Globus pallidus (tissue), 1 donor: ENCODE measurements at regions not wholly inside any gene's neighbourhood (a gene's known extent, or its start where the extent isn't known, plus 50 kb on each side); places are given as distances from the start of the nearest gene placed in this dataset.
"Not testable (repeated sequence)": the region's sequence is repeated elsewhere in the genome, so short reads cannot be mapped to it uniquely, and the experiment has no call there.

Experiments used
- DNase-seq: peaks from one replicate; pipeline ENCODE4 v3.0.0-alpha.2; 2015; ENCODE audit warnings: low spot score

DNA sequence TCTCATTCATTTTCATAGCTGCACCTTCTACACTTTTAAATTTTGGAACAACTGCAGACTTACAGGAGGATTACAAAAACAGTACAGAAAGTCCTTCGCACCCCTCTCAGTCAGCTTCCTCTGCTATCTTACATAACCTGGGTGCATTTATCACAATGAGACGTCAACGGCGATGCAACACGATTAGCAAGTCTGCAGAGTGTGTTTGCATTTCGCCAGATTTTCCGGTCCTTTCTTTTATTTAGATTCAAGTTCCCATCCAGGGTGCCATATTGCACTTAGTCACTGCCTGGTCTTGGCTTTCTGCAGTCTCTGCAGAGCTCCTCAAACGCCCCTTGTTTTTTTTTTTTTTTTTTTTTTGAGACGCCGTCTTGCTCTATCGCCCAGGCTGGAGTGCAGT, 85.9 kb downstream of the ASMT start:
- DNase-seq = no peak

DNA sequence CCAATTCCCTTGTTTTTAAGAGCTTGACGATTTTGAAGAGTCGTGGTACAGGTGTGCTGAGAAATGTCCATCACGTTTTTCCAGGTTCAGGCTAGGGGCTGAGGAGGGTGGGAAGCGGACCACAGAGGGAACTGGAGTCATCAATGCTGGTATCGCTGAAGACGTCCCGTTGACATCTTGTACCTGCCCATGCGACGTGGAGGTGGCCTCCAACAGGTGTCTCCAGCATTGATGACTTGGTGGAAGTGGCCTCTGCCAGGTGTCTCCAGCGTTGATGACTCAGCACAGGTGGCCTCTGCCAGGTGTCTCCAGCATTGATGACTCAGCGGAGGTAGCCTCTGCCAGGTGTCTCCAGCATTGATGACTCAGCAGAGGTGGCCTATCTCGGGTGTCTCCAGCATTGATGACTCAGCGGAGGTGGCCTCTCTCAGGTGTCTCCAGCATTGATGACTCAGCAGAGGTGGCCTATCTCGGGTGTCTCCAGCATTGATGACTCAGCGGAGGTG, 86.6 kb downstream of the ASMT start:
- not testable (repeated sequence) for DNase-seq

GRCh38 chrX:1702142-1702541, 87.3 kb downstream of the ASMT start:
- not testable (repeated sequence) for DNase-seq

GRCh38 chrX:1702557-1702956, 87.7 kb downstream of the ASMT start:
- not testable (repeated sequence) for DNase-seq

- DNase-seq = not testable (repeated sequence)
Measured at GRCh38 chrX:1709277-1709676, 94.4 kb downstream of the ASMT start.

GRCh38 chrX:1713296-1713695, 98.4 kb downstream of the ASMT start:
- DNase-seq = no peak

GRCh38 chrX:1717373-1717772, 102.5 kb downstream of the ASMT start:
- DNase-seq = no peak

DNA sequence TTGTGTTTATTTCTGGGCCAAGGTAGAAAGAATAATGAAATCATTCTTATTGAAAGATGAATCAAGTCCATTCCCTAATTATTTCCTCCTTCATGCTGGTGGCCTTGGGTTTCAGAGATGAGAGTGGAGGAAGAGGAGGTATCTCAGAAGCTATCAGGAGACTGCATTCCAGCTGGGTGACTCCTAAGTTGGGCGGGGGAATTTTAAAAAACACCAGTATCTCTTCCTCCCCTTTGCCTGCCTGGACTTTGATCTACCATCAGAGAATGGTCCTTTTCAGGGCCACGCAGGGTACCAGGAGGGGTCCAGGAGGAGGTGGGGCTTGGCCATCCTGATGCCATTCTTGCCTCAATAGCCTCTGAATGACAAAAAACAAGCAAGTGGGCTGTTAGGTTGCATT, 104.4 kb downstream of the ASMT start:
- DNase-seq = no peak

DNA sequence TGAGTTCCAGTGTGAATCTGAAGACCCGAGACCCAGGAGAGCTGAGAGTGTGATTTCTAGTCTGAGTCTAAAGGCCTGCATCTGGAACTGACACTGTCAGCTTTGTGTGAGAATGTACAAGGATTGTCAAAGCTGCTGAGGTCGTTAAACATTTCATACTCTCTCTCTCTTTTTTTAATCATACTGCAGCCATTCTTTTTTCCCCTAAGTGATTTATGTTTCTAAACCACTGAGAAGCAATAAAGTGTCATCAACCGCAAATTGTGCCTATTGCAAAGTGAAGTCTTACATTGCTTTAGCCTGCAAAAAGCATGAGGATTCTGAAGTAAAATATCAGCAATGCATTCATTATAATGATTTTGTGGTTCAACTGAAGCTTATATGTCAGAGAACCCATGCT, 106.0 kb downstream of the ASMT start:
- DNase-seq = no peak

- no peak for DNase-seq
Measured at GRCh38 chrX:1725472-1725871, 110.6 kb downstream of the ASMT start.

DNA sequence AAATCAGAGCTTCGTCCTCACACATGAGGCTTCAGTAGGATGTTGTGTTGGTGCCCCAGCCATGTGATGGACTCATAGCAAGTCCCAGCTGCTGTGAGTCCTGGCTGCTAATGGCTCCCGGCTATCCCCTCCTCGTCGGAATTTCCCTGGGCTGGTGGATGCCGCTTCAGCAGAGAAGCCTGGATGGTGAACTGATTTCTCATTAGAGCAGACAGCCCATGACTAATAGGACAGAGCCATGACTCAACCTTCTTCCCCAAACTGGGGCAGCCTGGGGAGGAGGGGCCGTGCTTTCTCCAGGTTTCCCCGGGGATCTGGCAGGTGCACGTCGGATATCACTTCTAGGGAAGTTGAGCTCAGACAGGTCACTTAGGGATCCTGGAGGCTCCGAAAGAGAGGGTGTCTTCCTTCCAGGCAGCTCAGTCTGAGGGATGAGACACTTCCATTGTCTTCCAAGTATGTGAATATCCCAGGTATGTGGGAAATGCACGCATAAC, 112.7 kb downstream of the ASMT start:
- DNase-seq = no peak

DNA sequence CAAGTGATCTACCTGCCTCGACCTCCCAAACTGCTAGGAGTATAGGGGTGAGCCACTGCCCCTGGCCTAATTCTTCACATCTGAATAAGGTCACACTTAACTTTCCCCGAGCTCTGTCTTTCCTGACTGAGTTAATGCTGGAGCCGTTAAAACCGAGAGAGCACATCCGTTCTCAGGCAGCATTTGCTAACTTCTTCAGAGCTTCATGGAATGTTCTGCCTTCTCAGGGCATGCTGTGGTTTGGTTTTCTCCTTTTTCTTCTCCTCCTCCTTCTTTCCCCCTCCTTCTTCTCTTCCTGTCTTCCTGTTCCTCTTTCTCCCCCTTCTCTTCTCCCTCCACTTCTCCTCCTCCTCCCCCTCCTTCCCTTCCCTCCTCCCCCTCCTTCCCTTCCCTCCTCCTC, 119.9 kb downstream of the ASMT start:
- DNase-seq = no peak

- DNase-seq = no peak
Measured at GRCh38 chrX:1741816-1742394, 127.0 kb downstream of the ASMT start.

DNA sequence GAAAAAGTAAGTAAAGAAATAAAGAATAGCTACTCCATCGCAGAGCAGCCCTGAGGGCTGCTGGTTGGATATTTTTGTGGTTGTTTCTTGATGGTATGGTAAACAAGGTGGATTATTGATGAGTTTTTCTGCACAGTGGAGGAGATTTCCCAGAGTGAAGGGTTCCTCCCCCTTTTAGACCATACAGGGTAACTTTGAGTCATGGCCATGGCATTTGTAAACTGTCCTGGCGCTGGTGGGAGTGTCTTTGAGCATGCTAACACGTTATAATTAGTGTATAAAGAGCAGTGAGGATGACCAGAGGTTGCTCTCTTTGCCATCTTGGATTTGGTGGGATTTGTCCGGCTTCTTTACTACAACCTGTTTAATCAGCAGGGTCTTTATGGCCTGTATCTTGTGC, 128.2 kb downstream of the ASMT start:
- DNase-seq = no peak

DNA sequence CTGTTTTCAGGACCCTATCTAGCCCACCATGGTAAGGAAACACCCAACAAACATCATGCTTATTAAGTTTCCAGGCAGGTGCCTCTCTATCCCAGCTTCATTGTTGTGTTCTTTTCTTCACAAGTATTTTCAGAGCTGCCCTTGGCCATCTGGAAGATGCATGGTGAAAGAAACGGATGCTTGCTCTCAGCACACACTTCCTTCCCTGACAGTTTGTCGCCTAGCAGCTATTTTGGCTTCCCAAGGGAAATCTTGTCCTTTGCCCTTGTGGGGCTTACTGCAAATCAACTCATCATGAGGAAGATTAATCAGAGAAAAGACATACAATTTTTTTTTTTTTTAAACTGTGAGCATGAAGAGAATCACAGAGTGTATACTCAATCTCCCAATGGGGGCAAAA, 128.8 kb downstream of the ASMT start:
- DNase-seq = no peak

DNA sequence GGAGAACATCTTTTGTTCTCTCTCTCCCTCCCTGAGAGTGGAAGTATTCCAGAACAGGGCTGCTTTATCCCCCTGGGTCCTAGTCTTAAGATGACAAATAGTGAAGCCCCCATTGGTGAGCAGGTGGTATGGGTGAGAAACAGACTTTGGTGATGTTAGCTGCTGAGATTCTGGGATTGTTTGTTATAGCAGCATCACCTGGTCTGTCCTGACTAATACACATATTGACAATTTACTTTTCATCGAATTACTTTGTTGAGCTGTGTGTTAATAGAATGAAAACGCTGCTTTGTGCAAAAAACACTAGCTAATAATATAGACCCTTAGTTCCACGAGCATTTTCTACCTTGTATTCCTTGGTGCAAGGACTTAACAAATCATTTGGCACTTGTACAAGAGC, 133.5 kb downstream of the ASMT start:
- no peak for DNase-seq

GRCh38 chrX:1749499-1749898, 134.6 kb downstream of the ASMT start:
- no peak for DNase-seq

DNA sequence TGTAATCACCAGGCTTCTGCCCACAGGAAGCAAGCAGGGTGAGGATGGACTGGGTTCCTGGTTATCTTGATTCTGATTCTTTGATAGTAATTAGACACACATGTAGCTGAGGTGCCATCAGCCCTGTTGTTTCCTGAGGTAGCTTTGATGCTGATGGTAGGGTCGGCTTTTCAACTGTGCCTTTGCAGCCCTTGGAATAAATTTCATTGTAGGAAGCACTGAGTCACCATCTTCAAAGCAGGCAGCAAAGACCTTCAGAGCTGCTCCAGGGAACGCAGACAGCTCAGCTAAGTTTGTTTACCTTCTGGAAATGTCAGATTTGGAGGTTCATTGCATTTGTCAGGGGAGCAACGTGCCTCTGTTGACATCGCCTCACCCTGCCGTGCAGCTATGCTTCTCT, 135.4 kb downstream of the ASMT start:
- no peak for DNase-seq

- DNase-seq = no peak
Measured at GRCh38 chrX:1751781-1752180, 136.9 kb downstream of the ASMT start.

DNA sequence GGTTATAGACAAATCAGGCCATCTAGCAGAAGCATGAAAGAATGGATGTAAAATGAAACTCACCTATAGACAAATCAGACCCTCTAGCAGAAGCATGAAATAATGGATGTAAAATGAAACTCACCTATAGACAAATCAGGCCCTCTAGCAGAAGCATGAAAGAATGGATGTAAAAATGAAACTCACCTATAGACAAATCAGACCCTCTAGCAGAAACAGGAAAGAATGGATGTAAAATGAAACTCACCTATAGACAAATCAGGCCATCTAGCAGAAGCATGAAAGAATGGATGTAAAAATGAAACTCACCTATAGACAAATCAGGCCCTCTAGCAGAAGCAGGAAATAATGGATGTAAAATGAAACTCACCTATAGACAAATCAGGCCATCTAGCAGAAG, 137.9 kb downstream of the ASMT start:
- DNase-seq = not testable (repeated sequence)

- no peak for DNase-seq
Measured at GRCh38 chrX:1754077-1754476, 139.2 kb downstream of the ASMT start.

DNA sequence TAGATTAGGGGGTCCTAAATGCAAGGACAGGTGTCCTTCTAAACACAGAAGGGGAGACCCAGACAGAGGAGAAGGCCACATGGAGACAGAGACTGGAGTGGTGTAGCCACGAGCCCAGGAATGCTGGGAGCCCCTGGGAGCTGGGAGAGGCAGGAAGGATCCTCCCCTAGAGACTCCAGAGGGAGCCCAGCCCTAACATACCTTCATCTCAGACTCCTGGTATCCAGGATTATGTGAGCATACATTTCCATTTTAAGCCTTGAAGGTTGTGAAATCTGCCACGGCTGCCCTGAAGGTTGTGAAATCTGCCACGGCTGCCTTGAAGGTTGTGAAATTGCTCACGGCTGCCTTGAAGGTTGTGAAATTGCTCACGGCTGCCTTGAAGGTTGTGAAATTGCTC, 148.4 kb downstream of the ASMT start:
- DNase-seq = no peak

DNA sequence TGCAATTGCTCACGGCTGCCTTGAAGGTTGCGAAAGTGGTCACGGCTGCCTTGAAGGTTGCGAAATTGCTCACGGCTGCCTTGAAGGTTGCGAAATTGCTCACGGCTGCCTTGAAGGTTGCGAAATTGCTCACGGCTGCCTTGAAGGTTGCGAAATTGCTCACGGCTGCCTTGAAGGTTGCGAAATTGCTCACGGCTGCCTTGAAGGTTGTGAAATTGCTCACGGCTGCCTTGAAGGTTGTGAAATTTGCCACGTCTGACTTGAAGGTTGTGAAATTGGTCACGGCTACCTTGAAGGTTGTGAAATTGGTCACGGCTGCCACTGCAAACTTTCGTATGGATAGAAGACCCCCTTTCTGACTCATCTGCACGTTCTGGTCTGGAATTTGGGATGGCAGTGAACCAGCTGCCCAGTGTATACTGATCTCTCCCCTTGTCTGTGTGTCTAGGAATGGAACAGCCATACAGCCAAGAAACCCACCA, 150.1 kb downstream of the ASMT start:
- not testable (repeated sequence) for DNase-seq

DNA sequence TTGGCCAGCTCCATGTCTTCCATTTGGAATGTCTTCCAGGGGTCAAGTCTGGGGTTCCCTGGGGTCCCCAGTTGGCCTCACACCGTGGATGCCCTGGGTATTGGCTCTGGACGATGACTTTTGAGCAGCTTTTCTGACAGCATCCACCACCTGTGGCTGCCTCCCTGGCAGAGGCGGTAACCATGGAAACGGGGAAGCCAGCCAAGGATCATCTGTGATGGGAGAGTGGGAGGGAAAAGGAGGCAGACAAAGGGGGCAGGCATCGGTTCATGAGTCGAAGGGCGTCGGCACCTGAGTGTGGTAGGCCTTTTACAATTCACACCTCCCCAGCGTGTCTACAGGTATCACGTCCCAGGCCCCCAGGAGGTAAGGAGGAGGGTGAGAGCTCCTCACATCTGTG, 152.2 kb downstream of the ASMT start:
- DNase-seq = no peak
